Peyer's patch (tissue), 4 donors: ENCODE measurements at regions not wholly inside any gene's neighbourhood (a gene's known extent, or its start where the extent isn't known, plus 50 kb on each side); places are given as distances from the start of the nearest gene placed in this dataset.

Source experiments
- DNase-seq, 3 donors: peaks; one replicate each; pipeline ENCODE4 v3.0.0-alpha.2; 2017 to 2019
- H3K27ac ChIP-seq, 4 donors: fragments of 200-600 bp; sonication (generic); one replicate each; pipeline ENCODE4 v1.5.1; 2016 to 2019
- H3K27me3 ChIP-seq, 2 donors: fragments of 200-600 bp; sonication (generic); one replicate each; pipeline ENCODE4 v1.5.1; 2019
- H3K36me3 ChIP-seq, 3 donors: fragments of 200-600 bp; sonication (generic); one replicate each; pipeline ENCODE4 v1.5.1; 2016 to 2019
- H3K4me1 ChIP-seq, 4 donors: fragments of 200-600 bp; sonication (generic); one replicate each; pipeline ENCODE4 v1.5.1; 2016 to 2019
- H3K4me3 ChIP-seq, 4 donors: fragments of 200-600 bp; sonication (generic); 1 replicate in 3 of 4; 2 replicates in 1 of 4; pipeline ENCODE4 v1.5.1; 2016 to 2019; ENCODE audit warnings: mild to moderate bottlenecking in 1 of 4
- H3K9me3 ChIP-seq, 4 donors: fragments of 200-600 bp; sonication (generic); one replicate each; pipeline ENCODE4 v1.5.1; 2016 to 2019; ENCODE audit warnings: mild to moderate bottlenecking in 1 of 4
- CTCF ChIP-seq, 6 experiments: fragments of 450-650 bp in 4 of 6; fragments of 200-600 bp in 2 of 6; sonication (generic) in 1 of 6; IDR thresholded peaks; one replicate each; pipeline ENCODE4 v1.5.1; 2017 to 2019; ENCODE audit warnings: antibody characterized with exemption in 6 of 6, mild to moderate bottlenecking in 3 of 6, moderate library complexity in 1 of 6
- POLR2A ChIP-seq, 2 donors: fragments of 450-650 bp; IDR thresholded peaks; one replicate each; pipeline ENCODE4 v1.5.1; 2017; ENCODE audit warnings: antibody characterized with exemption in 2 of 2, mild to moderate bottlenecking in 2 of 2, moderate library complexity in 2 of 2

- H3K4me3 ChIP-seq, result no peak overlapping the region
- TF ChIP-seq POLR2A (IDR thresholded peaks at IDR 0.05), result no peak
- TF ChIP-seq CTCF (IDR thresholded peaks at IDR 0.05), result no peak
- DNase-seq, result no peak
- H3K27ac ChIP-seq, result no peak overlapping the region
- no peaks in the 10 kb centered on the region for H3K9me3 ChIP-seq
- no peaks in the 10 kb centered on the region for H3K36me3 ChIP-seq
- H3K4me1 ChIP-seq, result no peaks in the 10 kb centered on the region
- H3K27me3 ChIP-seq, result no peaks in the 10 kb centered on the region
Measured at GRCh38 chr7:47678641-47679380, 96.9 kb upstream of the TNS3 start.

- no peak for DNase-seq
- no peaks in the 10 kb centered on the region for H3K27me3 ChIP-seq
- no peak overlapping the region for H3K27ac ChIP-seq
- H3K36me3 ChIP-seq, result no peaks in the 10 kb centered on the region
- no peaks in the 10 kb centered on the region for H3K9me3 ChIP-seq
- no peaks in the 10 kb centered on the region for H3K4me1 ChIP-seq
- TF ChIP-seq CTCF (IDR thresholded peaks at IDR 0.05) (no peak), POLR2A (IDR thresholded peaks at IDR 0.05) (no peak)
- H3K4me3 ChIP-seq, result no peak overlapping the region
Measured at GRCh38 chr7:47677664-47678063, 95.8 kb upstream of the TNS3 start.

GRCh38 chr7:47677093-47677492 is 95.2 kb upstream of the TNS3 start:
- Histone ChIP-seq H3K36me3 (no peaks in the 10 kb centered on the region), H3K27me3 (no peaks in the 10 kb centered on the region), H3K4me3 (no peak overlapping the region), H3K9me3 (no peaks in the 10 kb centered on the region), H3K27ac (no peak overlapping the region), H3K4me1 (no peaks in the 10 kb centered on the region)
- DNase-seq, result no peak
- TF ChIP-seq POLR2A (IDR thresholded peaks at IDR 0.05) (no peak), CTCF (IDR thresholded peaks at IDR 0.05) (no peak)

GRCh38 chr7:47672977-47673381 is 91.1 kb upstream of the TNS3 start:
- Histone ChIP-seq H3K4me1 (peaks cover 0 to 21% (median 8%) of the 10 kb centered on the region in 4 donors), H3K27ac (peak overlapping the region in 1 of 4 donors; percentile 81), H3K4me3 (no peak overlapping the region), H3K36me3 (no peaks in the 10 kb centered on the region), H3K27me3 (no peaks in the 10 kb centered on the region), H3K9me3 (no peaks in the 10 kb centered on the region)
- no peak for DNase-seq
- TF ChIP-seq CTCF (IDR thresholded peaks at IDR 0.05) (no peak), POLR2A (IDR thresholded peaks at IDR 0.05) (no peak)

GRCh38 chr7:47672271-47672791 is 90.4 kb upstream of the TNS3 start:
- peak in 1 of 3 donors; percentile 57 for DNase-seq
- H3K4me3 ChIP-seq, result no peak overlapping the region
- no peaks in the 10 kb centered on the region for H3K27me3 ChIP-seq
- H3K4me1 ChIP-seq, result peaks cover 0 to 21% (median 8%) of the 10 kb centered on the region in 4 donors
- H3K36me3 ChIP-seq, result no peaks in the 10 kb centered on the region
- H3K9me3 ChIP-seq, result no peaks in the 10 kb centered on the region
- H3K27ac ChIP-seq, result peak overlapping the region in 2 of 4 donors; percentile 79 to 81
- no peak for TF ChIP-seq CTCF (IDR thresholded peaks at IDR 0.05)
- no peak for TF ChIP-seq POLR2A (IDR thresholded peaks at IDR 0.05)
